ENCODE measurements at regions not wholly inside any gene's neighbourhood (a gene's known extent, or its start where the extent isn't known, plus 50 kb on each side); places are given as distances from the start of the nearest gene placed in this dataset.

DNA sequence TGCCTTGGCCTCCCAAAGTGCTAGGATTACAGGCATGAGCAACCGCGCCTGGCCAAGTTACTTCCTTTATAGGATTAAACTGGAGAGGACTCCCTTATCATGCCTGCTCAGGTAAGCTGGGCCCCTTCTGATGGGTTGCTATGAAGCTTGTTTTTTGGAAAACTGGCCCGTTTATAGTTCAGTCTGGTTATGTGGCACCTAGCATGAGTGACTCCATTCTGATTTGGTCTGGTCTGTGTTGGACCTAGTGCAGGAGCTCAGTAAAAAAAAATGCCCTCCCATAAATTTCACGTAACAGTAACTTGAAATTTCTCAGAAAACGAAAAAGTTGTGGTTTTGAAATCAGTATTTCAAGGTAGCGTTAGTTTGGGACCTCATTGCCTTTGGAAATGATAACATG lies 448.4 kb downstream of the HACE1 start:
- Histone ChIP-seq H3K27ac (no peak overlapping the region), H3K4me3 (no peak overlapping the region)
- no peak for TF ChIP-seq CTCF (IDR thresholded peaks at IDR 0.05)
- DNase-seq (ENCODE audit: low spot score) = no peak

GRCh38 chr6:104409913-104410312 lies 449.8 kb downstream of the HACE1 start:
- no peak for TF ChIP-seq CTCF (IDR thresholded peaks at IDR 0.05)
- H3K27ac ChIP-seq = no peak overlapping the region
- no peak for DNase-seq (ENCODE audit: low spot score)
- no peak overlapping the region for H3K4me3 ChIP-seq

DNA sequence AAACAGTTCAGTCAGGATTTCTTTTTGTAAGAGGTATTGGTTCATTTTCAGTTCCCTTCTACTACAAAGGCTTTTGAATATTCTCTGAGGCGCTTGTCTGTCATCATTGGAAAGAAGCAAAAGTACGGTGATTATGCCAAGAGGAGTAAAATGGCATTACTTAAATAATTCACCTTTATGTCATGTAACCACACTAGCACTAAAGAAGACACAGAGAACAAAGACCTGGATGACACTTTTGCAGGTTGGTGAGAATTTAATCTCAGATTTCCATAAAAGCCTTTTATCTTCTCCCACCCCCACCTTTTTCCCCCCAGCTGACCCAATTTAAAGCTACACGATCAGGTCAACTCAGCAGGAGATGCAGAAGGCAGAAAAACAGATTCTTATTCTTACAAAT lies 451.8 kb downstream of the HACE1 start:
- DNase-seq (ENCODE audit: low spot score) = no peak
- Histone ChIP-seq H3K4me3 (no peak overlapping the region), H3K27ac (no peak overlapping the region)
- TF ChIP-seq CTCF (IDR thresholded peaks at IDR 0.05) = no peak

DNA sequence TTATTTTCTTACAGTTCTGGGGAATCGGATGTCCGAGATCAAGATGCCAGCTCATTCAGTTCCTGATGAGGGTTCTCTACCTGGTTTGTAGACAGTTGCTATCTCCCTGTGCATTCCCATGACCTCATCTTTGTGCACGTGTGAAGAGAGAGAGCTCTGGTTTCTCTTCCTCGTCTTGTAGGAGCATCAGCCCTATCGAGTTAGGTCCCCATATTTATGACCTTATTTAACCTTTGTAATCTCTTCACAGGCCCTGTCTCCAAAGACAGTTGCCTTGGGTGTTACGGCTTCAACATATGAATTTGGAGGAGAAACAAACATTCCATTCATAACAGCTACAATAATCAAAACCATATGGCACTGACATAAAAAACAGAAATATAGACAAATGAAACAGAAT lies 455.3 kb downstream of the HACE1 start:
- no peak for DNase-seq (ENCODE audit: low spot score)

DNA sequence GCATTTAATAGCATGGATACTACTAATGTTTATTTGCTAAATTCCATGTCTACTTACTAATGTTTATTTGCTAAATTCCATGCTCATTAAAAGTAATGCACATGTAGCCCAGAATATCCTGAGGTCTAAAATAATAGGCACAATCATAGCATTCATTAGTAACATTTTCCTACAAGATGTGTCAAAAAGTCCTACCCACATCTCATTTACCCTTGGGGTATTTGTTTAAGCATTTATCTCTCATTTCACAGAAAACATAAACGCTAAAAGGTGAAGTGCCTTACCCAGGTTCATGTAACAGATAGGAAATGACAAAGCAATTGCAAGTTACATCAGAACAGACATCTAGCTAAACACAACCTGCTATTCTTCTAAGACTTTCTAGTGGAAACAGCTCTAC lies 457.1 kb downstream of the HACE1 start:
- no peak overlapping the region for H3K27ac ChIP-seq

More for the DNA sequence above, 455.3 kb downstream of the HACE1 start:
- no peak for TF ChIP-seq CTCF (IDR thresholded peaks at IDR 0.05)
- no peak overlapping the region for H3K4me3 ChIP-seq
- H3K27ac ChIP-seq = no peak overlapping the region

DNA sequence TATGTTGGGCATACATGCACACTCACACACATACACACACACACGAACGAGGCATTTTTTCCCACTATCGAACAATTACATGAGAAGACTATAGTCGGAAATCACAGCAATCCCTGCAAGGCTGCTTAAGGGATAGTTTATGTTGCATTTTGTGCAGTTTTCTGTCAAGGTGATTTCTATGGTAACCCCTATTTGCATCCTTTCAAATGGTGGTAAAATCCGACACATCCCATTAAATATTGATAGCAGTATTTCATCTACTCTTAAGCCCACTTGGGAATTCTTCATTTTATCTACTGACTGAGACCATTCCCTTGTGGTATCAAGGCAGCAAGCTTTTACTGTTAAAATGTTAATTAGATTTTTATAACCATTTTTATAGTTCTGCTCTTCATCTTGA lies 457.8 kb downstream of the HACE1 start:
- no peak overlapping the region for H3K27ac ChIP-seq
- DNase-seq (ENCODE audit: low spot score) = no peak
- TF ChIP-seq CTCF (IDR thresholded peaks at IDR 0.05) = no peak
- no peak overlapping the region for H3K4me3 ChIP-seq

More for the DNA sequence above, 457.1 kb downstream of the HACE1 start:
- no peak overlapping the region for H3K4me3 ChIP-seq
- DNase-seq (ENCODE audit: low spot score) = no peak
- TF ChIP-seq CTCF (IDR thresholded peaks at IDR 0.05) = no peak

GRCh38 chr6:104400844-104401243 lies 458.9 kb downstream of the HACE1 start:
- no peak overlapping the region for H3K27ac ChIP-seq
- no peak overlapping the region for H3K4me3 ChIP-seq
- no peak for TF ChIP-seq CTCF (IDR thresholded peaks at IDR 0.05)
- DNase-seq (ENCODE audit: low spot score) = no peak
